Hepatocyte (in vitro differentiated cells): ENCODE measurements at regions not wholly inside any gene's neighbourhood (a gene's known extent, or its start where the extent isn't known, plus 50 kb on each side); places are given as distances from the start of the nearest gene placed in this dataset.

Source experiments
- CTCF ChIP-seq: fragments of 200-600 bp; sonication (generic); IDR thresholded peaks from 2 replicates; pipeline ENCODE4 v1.5.1; 2016; ENCODE audit warnings: antibody characterized with exemption, mild to moderate bottlenecking; ENCODE audit not compliant: poor library complexity
- EZH2 ChIP-seq: fragments of 200-600 bp; sonication (generic); IDR thresholded peaks from 2 replicates; pipeline ENCODE4 v1.6.1; 2016; ENCODE audit warnings: antibody characterized with exemption, mild to moderate bottlenecking, borderline replicate concordance
- EZH2phosphoT487 ChIP-seq: fragments of 200-600 bp; sonication (generic); IDR thresholded peaks from one replicate; pipeline ENCODE4 v1.6.1; 2018; ENCODE audit warnings: antibody characterized with exemption, mild to moderate bottlenecking, low read depth, moderate library complexity; ENCODE audit not compliant: unreplicated experiment, severe bottlenecking

DNA sequence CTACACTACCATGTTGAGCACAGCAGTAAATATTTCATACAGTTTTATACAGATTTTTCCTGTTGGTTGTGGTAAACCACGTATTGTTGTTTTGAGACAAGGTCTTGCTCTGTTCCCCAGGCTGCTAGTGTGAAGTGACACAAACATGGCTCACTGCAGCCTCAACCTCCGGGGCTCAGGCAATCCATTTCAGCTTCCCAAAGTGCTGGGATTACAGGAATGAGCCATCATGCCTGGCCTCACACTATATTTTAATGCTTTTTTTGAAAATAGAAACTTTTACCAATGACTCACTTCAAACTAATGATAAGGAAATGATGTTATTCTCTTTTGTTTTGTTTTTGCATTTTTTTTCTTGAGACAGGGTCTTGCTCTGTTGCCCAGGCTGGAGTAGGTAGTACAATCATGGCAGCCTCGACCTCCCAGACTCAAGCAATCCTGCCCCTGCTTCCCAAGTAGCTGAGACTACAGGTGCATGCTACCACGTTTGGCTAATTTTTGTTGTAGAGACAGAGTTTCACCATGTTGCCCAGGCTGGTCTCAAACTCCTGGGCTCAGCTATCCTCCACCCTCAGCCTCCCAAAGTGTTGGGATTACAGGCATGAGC lies 210.6 kb downstream of the TPST1 start:
- TF ChIP-seq CTCF, result no peak
- no peak for TF ChIP-seq EZH2
- TF ChIP-seq EZH2phosphoT487, result no peak
